ENCODE measurements at regions not wholly inside any gene's neighbourhood (a gene's known extent, or its start where the extent isn't known, plus 50 kb on each side); places are given as distances from the start of the nearest gene placed in this dataset.

- Histone ChIP-seq H3K9me3 (ENCODE audit: control insufficient read depth, insufficient read depth, low read length) (peaks cover 4% of the 10 kb centered on the region; the same call in 1 of the 2 replicates), H3K9ac (ENCODE audit: low read depth, low read length) (no peak overlapping the region), H3K36me3 (ENCODE audit: insufficient read depth, low read length) (no peaks in the 10 kb centered on the region), H3K4me1 (ENCODE audit: insufficient read depth, low read length) (peaks cover 7% of the 10 kb centered on the region; the same call in 1 of the 2 replicates)
Observed at GRCh38 chr7:50962962-50963374, 180.3 kb upstream of the GRB10 start.

GRCh38 chr7:50962281-50962883 lies 179.7 kb upstream of the GRB10 start:
- Histone ChIP-seq H3K9me3 (ENCODE audit: control insufficient read depth, insufficient read depth, low read length) (peaks cover 3% of the 10 kb centered on the region; the same call in 1 of the 2 replicates), H3K9ac (ENCODE audit: low read depth, low read length) (no peak overlapping the region), H3K4me1 (ENCODE audit: insufficient read depth, low read length) (peaks cover 7% of the 10 kb centered on the region; the same call in 1 of the 2 replicates), H3K36me3 (ENCODE audit: insufficient read depth, low read length) (no peaks in the 10 kb centered on the region)

- H3K9me3 ChIP-seq (ENCODE audit: control insufficient read depth, insufficient read depth, low read length) = no peaks in the 10 kb centered on the region
- no peak overlapping the region for H3K9ac ChIP-seq (ENCODE audit: low read depth, low read length)
- H3K4me1 ChIP-seq (ENCODE audit: insufficient read depth, low read length) = peaks cover 13% of the 10 kb centered on the region; the same call in 1 of the 2 replicates
- H3K36me3 ChIP-seq (ENCODE audit: insufficient read depth, low read length) = no peaks in the 10 kb centered on the region
Observed at GRCh38 chr7:50960621-50961310, 178.1 kb upstream of the GRB10 start.

GRCh38 chr7:50959991-50960390 lies 177.3 kb upstream of the GRB10 start:
- Histone ChIP-seq H3K4me1 (ENCODE audit: insufficient read depth, low read length) (peaks cover 13% of the 10 kb centered on the region; the same call in 1 of the 2 replicates), H3K9ac (ENCODE audit: low read depth, low read length) (no peak overlapping the region), H3K9me3 (ENCODE audit: control insufficient read depth, insufficient read depth, low read length) (no peaks in the 10 kb centered on the region), H3K36me3 (ENCODE audit: insufficient read depth, low read length) (no peaks in the 10 kb centered on the region)

- H3K9me3 ChIP-seq (ENCODE audit: control insufficient read depth, insufficient read depth, low read length) = no peaks in the 10 kb centered on the region
- H3K36me3 ChIP-seq (ENCODE audit: insufficient read depth, low read length) = no peaks in the 10 kb centered on the region
- H3K9ac ChIP-seq (ENCODE audit: low read depth, low read length) = no peak overlapping the region
- H3K4me1 ChIP-seq (ENCODE audit: insufficient read depth, low read length) = peaks cover 13% of the 10 kb centered on the region; the same call in 1 of the 2 replicates
Observed at GRCh38 chr7:50959560-50959959, 176.9 kb upstream of the GRB10 start.

- H3K36me3 ChIP-seq (ENCODE audit: insufficient read depth, low read length) = no peaks in the 10 kb centered on the region
- no peak overlapping the region for H3K9ac ChIP-seq (ENCODE audit: low read depth, low read length)
- peaks cover 18% of the 10 kb centered on the region; the same call in 1 of the 2 replicates for H3K4me1 ChIP-seq (ENCODE audit: insufficient read depth, low read length)
- no peaks in the 10 kb centered on the region for H3K9me3 ChIP-seq (ENCODE audit: control insufficient read depth, insufficient read depth, low read length)
Observed at GRCh38 chr7:50957855-50958254, 175.2 kb upstream of the GRB10 start.

- no peak overlapping the region for H3K9ac ChIP-seq (ENCODE audit: low read depth, low read length)
- H3K36me3 ChIP-seq (ENCODE audit: insufficient read depth, low read length) = no peaks in the 10 kb centered on the region
- H3K4me1 ChIP-seq (ENCODE audit: insufficient read depth, low read length) = peaks cover 14% of the 10 kb centered on the region; the same call in 1 of the 2 replicates
- no peaks in the 10 kb centered on the region for H3K9me3 ChIP-seq (ENCODE audit: control insufficient read depth, insufficient read depth, low read length)
Observed at GRCh38 chr7:50957431-50957830, 174.7 kb upstream of the GRB10 start.

GRCh38 chr7:50956522-50957155 lies 173.9 kb upstream of the GRB10 start:
- Histone ChIP-seq H3K36me3 (ENCODE audit: insufficient read depth, low read length) (no peaks in the 10 kb centered on the region), H3K9me3 (ENCODE audit: control insufficient read depth, insufficient read depth, low read length) (no peaks in the 10 kb centered on the region), H3K9ac (ENCODE audit: low read depth, low read length) (no peak overlapping the region), H3K4me1 (ENCODE audit: insufficient read depth, low read length) (peaks cover 11% of the 10 kb centered on the region; the same call in 1 of the 2 replicates)

GRCh38 chr7:50954716-50955115 lies 172.0 kb upstream of the GRB10 start:
- H3K9ac ChIP-seq (ENCODE audit: low read depth, low read length) = no peak overlapping the region
- H3K36me3 ChIP-seq (ENCODE audit: insufficient read depth, low read length) = no peaks in the 10 kb centered on the region
- no peaks in the 10 kb centered on the region for H3K9me3 ChIP-seq (ENCODE audit: control insufficient read depth, insufficient read depth, low read length)
- H3K4me1 ChIP-seq (ENCODE audit: insufficient read depth, low read length) = peaks cover 11% of the 10 kb centered on the region; the same call in 1 of the 2 replicates

GRCh38 chr7:50954245-50954644 lies 171.5 kb upstream of the GRB10 start:
- no peaks in the 10 kb centered on the region for H3K36me3 ChIP-seq (ENCODE audit: insufficient read depth, low read length)
- H3K9ac ChIP-seq (ENCODE audit: low read depth, low read length) = no peak overlapping the region
- peaks cover 11% of the 10 kb centered on the region; the same call in 1 of the 2 replicates for H3K4me1 ChIP-seq (ENCODE audit: insufficient read depth, low read length)
- no peaks in the 10 kb centered on the region for H3K9me3 ChIP-seq (ENCODE audit: control insufficient read depth, insufficient read depth, low read length)

- peaks cover 11% of the 10 kb centered on the region; the same call in 1 of the 2 replicates for H3K4me1 ChIP-seq (ENCODE audit: insufficient read depth, low read length)
- no peak overlapping the region for H3K9ac ChIP-seq (ENCODE audit: low read depth, low read length)
- no peaks in the 10 kb centered on the region for H3K9me3 ChIP-seq (ENCODE audit: control insufficient read depth, insufficient read depth, low read length)
- no peaks in the 10 kb centered on the region for H3K36me3 ChIP-seq (ENCODE audit: insufficient read depth, low read length)
Observed at GRCh38 chr7:50953820-50954219, 171.1 kb upstream of the GRB10 start.

GRCh38 chr7:50953303-50953702 lies 170.6 kb upstream of the GRB10 start:
- Histone ChIP-seq H3K9ac (ENCODE audit: low read depth, low read length) (no peak overlapping the region), H3K4me1 (ENCODE audit: insufficient read depth, low read length) (peaks cover 11% of the 10 kb centered on the region; the same call in 1 of the 2 replicates), H3K36me3 (ENCODE audit: insufficient read depth, low read length) (no peaks in the 10 kb centered on the region), H3K9me3 (ENCODE audit: control insufficient read depth, insufficient read depth, low read length) (no peaks in the 10 kb centered on the region)

GRCh38 chr7:50952544-50952943 lies 169.8 kb upstream of the GRB10 start:
- no peak overlapping the region for H3K9ac ChIP-seq (ENCODE audit: low read depth, low read length)
- H3K4me1 ChIP-seq (ENCODE audit: insufficient read depth, low read length) = peaks cover 11% of the 10 kb centered on the region; the same call in 1 of the 2 replicates
- H3K36me3 ChIP-seq (ENCODE audit: insufficient read depth, low read length) = no peaks in the 10 kb centered on the region
- H3K9me3 ChIP-seq (ENCODE audit: control insufficient read depth, insufficient read depth, low read length) = no peaks in the 10 kb centered on the region

GRCh38 chr7:50952120-50952519 lies 169.4 kb upstream of the GRB10 start:
- Histone ChIP-seq H3K9ac (ENCODE audit: low read depth, low read length) (no peak overlapping the region), H3K9me3 (ENCODE audit: control insufficient read depth, insufficient read depth, low read length) (no peaks in the 10 kb centered on the region), H3K4me1 (ENCODE audit: insufficient read depth, low read length) (peaks cover 11% of the 10 kb centered on the region; the same call in 1 of the 2 replicates), H3K36me3 (ENCODE audit: insufficient read depth, low read length) (no peaks in the 10 kb centered on the region)
